HG03159 (cell line): ENCODE measurements at regions not wholly inside any gene's neighbourhood (a gene's known extent, or its start where the extent isn't known, plus 50 kb on each side); places are given as distances from the start of the nearest gene placed in this dataset.

Source experiments
- ATAC-seq: cut with Tn5 transposase; IDR thresholded peaks from one replicate; pipeline ENCODE4 v1.9.1; 2021; ENCODE audit warnings: mild to moderate bottlenecking, moderate library complexity; ENCODE audit not compliant: unreplicated experiment

DNA sequence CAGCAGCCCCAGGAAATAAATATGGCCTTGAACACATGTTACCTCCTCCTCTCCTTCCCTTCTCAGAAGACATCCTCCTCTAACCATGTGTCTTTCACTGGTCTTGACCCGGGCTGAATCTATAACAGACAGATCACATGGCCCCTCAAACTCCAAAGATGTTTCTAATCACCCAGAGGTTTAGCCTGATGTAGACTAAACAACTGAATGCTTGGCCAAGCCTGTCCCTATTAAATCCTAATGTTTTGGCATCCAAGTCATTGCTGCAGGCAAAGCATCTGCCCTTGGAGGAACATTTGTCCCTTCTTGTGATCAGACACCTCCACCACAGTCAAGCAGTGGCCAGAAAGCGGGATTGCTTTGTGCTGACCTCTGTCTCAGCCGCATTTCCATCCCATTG is 65.5 kb downstream of the ANKRD60 start:
- ATAC-seq: no peak

DNA sequence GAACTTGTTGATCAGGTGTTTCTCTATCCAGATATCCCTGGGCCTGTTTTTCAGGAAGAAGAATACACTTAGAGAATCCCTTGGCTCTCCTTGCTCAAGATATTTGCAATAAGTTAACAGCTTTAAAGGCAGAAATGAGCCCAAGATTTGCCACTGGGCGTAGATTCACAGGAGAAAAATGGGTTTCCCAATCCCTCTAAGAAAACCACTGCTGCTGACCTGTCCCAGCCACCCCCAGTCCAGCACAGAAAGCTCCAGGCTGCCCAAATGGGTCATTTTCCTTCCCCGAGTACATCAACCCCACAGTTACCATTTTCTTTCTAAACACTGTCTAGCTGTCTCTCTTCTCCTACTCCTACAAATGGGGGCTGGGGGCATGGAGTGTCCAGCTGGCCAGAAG is 67.3 kb downstream of the ANKRD60 start:
- no peak for ATAC-seq

DNA sequence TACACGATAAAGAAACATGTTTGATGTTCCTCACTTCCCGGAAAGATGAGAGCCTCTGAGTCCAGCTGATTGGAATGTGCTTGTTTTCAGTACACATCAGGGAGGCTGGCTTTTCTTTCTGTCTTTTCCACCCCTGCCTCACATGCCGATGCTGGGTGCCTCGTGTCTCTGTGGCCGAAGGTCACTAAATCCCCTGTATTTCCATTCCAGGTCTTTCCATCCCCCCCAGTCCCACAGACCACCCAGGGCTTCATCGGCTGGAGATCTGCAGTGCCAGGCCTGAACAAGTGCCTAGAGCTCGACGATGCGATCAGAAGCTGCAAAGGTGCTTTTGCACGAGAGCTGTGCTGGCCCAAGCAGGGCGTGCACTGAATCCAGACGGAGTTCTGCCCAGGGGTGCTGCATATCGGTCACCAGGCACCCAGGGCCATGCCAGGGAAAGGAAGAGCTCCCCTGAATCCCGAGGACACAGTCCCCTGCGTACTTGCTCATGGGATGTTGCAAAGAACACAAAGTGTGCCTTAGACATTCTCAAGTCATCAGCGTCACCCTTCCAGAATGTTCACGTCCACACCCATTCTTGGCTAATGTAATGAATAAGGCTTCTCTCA is 67.9 kb downstream of the ANKRD60 start:
- no peak for ATAC-seq

DNA sequence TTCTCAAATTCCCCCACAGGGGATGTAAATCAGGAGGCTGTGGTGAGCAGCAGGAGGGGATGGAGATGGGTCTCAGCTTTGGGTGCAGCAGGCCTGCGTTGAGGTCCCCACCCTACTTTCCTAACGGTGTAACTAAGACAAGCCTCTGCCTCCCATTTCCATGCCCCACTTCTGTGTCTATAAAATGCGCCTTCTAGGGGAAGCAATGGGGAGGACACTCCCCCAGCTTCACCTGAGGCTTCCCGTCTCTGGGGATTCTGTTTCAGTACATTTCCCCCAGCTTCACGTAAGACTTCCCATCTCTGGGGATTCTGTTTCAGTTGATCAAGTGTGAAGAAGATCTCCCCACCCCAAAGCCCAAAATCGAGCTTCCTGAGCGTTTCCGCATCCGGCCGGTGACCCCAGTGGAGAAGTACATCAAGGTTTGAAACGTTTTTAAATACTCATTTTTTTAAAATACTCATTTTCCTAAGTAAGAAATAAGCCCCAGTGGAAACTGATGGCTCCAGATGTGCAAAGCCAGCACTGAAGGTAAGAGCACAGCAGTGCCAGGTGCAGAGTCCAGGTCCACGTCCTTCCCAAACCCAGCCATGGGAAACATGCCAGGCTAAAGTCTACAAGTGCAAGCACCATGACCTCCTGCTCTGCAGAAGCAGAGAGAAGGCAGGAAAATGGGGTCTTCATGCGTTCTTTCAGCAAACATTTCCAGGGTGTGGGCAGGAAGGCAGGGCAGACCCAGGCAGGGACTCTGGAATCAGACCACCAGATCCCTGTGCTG is 73.1 kb downstream of the ANKRD60 start:
- no peak for ATAC-seq

DNA sequence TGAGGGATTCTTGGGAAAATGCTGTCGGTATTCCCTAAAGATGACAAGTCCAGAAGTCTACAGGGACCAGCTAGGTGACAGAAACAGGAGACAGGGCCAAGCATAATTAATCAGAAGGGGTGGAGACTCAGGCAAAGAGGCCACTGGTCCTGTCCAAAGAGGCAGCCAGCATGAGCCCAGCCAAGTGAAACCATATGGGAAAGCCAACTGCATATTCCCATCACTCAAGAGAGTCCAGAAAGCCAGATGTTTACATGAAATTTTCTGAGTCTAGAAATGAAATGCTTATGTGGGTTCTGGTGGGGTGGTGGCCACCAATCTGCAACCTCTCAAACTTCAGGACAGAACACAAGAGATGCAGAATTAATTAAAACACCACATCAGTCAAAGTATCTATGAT is 74.3 kb downstream of the ANKRD60 start:
- no peak for ATAC-seq

DNA sequence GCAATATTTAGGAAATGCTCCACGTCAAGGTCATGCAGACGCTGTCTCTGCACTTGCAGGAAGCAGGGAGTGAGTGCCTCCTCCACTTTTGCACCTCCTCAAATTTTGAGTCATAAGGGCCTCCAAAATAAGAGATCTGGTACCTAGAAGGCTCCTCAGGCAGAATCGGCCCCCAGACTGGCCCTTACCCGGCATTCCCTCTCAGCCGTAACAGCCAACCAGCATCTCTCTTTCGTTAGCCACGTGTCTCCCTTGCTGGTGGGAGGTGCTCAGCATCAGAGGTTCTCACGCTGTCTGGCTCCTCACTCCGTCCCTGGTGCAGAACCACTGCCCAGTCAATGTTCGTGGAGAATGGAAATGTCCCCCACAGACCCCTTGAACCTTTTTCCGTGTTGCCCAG is 75.3 kb downstream of the ANKRD60 start:
- ATAC-seq: no peak

DNA sequence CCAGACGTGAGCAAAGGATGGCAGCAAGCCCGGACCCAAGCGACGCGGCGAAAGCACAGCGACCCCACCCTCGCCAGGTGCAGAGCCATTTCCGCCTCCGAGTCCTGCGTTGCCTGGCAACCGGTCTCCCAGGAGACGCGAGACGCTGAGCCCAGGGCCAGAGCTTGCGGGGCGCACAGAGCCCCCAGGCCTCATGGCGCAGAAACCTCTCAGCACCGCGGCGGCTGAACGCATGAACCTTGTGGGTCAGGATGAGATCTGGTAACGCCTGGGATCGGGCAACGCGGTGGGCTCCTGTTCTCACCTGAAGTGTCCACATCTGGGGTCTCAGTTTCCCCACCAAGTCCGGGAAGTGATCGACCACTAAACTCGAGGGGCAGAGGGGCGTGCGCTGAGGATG is 77.7 kb downstream of the ANKRD60 start:
- no peak for ATAC-seq

DNA sequence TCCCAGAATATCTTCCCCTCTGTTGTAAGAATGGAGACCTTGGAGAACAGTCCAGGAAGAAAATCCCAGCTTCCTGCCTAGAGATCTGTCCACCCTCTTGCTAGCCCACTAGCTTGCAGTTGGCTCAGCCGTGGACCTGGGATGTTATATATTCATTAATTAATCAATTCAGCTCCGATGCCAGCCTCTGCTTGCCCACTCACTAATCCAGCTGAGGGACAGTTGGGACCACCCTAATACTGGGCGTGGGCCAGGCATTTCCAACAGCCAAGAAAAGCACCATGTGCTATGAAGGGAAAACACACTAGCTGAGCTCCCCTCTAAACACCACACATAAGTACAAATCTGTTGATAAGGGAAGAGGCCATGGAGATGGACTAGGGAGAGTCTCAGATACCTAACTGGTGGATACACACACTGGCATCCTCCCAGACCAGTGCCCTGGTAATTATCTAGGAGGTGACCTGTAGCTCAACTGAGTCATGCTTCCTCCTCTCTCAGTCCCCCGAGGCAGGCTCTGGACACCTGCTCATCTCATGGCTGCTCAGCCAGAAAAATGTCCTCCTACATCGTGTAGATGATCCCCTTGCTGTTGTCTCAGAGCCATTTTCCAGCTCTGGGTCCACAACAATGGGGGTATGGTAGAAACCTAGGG is 78.9 kb downstream of the ANKRD60 start:
- no peak for ATAC-seq

DNA sequence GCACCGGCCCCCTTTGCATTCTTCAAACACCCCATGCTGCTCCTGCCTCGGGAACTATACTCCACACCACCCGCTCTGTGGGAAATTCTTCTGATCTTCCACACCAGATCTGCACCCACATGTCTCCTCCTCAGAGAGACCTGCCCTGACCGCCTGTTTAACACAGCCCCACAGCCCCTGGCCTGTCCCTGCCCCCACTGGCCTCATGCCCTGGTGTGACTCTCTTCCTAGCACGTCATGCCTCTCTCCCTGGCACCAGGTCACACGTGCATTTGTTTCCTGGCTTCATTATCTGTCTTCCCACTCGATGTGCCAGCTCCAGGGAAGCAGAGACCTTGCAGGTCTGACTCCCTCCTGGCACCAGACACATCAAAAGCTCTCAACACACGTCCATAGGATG is 79.6 kb downstream of the ANKRD60 start:
- no peak for ATAC-seq

DNA sequence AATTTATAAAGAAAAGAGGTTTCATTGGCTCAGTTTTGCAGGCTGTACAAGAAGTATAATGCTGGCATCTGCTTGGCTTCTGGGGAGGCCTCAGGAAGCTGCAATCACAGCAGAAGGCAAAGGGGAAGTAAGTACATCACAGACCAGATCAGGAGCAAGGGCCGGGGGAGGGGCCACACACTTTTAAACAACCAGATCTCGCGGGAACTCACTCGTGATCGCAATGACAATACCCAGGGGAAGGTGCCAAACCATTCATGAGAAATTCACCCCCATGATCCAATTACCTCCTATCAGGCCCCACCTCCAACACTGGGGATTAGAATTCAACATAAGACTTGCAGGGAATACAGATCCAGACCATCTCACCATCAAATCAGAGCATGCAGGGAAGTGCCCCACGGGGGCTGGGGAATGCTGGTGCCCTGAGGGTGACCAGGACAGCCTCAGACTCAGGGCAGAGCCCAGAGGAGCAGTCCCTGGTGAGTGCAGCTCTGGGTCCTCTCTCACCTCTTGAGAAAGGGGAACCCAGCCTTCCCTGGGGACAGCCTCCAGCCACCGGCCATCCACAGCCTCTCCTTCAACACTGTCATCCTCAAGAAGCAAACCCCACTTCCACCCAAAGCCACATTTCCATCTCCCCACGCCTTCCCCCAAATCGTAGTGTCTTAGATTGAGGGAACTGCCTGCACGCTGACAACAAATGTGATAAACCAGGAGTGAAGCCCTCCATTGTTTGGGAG is 80.7 kb downstream of the ANKRD60 start:
- ATAC-seq: no peak

DNA sequence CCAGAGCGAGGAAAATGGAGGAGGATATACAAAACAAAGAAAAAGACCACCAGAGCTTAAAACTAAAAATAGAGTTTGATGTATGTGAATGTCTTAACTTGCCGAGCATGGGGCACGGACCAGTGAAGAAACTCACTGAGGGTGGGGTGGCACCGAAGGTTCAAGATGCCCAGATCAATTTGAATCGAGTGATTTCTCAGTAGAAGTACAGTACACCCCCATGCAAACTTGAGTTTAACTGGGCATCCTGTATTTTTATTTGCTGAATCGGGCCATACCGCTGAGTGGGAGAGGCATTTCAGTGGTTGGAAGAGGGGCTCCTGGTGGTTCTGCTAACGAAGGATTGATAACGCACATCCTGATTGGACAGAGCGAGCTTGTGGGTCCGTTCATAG is 81.7 kb downstream of the ANKRD60 start:
- ATAC-seq: no peak

DNA sequence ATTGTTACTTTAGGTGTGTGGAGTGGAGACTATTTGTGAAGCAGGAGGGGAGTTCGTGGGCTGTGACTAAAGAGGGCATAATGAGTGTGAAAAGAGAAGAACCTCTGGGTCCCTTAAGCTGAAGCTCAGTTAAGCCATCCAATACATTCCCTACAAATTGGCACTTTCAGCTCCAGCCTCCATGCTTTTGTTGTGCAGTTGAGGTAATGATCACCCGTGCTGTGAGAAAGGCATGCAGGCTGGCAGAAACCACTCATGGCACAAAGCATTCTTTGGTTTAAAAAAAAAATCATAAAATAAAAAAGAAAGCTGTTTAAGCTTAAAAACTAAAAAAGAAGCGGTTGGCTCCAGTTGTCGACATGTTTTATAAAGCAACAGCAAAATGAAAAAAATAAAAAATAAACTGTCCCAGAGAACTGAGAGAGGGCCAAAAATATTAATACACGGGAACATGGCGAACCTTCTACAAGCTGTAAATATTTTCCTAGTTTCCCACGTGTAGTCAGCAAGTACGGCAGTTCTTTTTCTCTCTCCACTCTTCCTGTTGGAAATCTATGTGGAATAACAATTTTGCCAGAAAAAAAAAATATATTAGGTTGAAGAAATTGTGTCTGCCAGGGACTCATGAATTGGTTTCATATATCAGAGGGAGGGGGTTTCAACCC is 82.2 kb downstream of the ANKRD60 start:
- no peak for ATAC-seq

DNA sequence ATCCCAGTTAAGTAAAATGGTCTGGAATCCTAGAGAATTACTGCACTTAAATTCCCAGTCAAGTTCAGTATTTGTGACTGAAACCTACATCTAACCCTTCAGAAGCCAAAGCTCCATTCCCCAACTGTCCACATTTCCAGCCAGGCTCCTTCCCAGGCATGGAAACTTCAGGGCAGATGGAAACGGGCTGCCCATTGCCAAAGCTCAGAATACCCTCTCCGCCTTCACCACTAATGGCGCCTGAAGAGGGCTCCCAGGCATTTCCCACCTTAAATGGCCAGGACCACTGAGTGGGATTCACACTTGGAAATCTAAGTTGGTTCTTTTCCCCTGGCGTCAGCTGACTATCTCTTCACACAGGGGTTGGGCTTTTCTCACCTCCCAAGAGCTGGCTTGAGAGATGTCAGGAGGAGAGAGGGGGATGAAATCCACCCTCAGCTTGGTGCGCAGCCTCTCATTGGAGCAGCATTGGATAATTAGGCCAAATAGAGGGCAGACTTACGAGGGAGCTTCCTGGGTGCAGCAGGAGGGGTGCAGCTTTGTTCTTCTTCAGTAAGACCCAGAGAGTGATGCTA is 82.9 kb downstream of the ANKRD60 start:
- no peak for ATAC-seq

DNA sequence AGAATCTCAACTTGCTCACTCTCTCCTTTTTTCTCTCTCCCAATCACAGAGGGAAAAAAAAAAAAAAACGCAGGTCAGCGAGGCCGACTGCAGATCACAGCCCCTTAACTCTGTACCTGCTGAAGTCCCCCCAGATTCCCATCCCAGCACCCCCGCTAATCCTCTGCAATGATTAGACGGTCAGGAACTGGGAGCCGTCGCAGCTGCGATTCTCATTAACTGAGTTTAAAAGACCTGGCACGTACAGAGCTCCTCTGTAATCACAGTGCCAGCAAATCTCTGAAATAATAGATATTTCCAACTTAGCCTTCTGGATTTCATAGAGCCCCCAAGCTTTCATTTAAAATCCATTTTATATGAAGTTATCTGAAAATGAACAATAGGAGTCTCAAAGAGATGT is 84.4 kb downstream of the ANKRD60 start:
- no peak for ATAC-seq

DNA sequence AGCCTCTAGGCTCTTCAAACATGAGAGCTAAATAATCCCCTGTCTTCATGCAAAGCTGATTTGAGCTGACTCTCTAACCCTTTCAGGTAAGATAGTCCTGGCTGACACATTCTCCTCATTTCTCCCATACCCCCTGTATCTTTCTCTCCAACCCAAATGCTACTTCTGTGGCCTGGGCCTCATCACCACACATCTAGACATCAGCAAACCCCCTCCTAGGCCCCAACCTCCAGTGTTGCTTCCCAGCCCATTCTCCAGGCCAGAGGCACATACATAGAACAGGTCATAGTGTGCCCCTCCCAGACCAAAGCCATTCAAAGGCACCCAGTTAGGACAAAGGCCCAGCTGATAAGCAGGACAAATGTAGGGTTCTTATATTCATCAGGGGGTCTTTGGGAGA is 84.9 kb downstream of the ANKRD60 start:
- ATAC-seq: no peak

DNA sequence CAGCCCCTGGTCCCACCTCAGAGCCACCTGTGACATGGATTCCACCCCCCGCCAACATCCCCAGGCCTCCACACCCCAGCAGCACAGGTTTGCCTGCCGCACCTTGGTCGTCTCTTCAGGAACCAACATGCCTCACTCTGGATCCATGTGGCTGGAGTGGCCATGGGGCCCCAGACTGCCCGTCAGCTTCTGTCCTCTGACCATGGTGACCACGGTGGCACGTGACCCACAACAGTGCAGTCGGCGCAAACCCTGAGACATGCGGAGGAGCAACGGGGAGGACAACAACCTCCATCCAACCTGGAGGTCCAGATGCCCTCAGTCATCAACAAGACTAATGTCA is 85.6 kb downstream of the ANKRD60 start:
- ATAC-seq: no peak

DNA sequence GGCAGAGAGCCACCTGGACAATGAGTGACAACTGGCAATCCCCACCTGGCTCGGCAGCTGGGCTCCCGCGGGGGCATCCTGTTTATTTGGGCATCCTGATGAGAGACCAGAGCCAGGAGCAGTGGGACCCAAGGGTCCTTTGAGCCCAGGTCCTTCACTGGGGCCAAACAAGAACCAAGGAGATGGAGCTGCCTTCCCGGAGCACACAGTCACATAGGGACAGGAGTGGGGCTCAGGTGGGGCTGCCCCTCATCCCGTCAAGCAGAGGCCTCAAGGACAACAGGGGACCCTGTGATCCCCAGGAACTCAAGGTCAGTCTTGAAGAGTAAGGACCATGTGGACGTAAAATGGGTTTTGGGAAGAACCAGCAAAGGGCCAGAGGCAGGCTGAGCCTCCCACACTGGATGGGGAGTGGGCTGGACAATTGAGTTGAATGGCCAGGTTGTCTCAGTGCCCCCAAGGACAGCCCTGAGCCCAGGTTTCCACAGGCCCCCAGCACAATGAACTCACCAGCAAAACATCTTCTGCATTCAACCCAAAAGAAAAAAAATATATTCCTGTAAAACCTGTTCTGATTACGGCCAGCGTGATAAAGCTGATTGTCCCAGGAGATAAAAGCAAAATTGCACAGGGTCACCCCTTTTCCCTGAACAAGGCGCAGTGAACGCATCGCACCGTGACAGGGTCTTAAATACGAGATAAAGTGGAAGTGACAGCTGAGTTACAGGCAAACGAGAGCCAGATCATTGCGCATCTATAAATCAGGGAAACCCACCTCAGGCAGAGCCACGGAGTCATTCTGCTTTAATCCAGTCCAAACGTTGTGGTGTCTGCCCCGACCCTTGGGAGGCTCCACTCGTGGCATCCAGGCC is 86.2 kb downstream of the ANKRD60 start:
- no peak for ATAC-seq

DNA sequence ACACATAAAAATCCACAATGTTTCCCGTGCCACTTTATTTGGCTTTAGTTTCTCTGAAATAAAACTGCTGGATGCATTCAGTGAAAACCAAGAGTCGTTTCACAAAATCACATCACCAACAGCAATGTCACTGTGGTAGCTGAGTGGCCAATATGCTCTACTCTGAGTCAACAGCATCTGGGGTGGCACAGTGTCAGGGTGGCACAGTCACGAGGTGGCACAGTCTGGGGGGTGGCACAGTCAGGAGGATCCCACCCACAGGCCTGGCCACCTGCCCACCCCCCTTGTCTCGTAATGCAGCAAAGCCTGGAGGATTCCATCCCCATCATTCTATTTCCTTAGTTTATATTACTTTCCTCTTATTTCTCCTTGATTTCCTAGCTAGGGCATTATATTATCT is 87.0 kb downstream of the ANKRD60 start:
- no peak for ATAC-seq

DNA sequence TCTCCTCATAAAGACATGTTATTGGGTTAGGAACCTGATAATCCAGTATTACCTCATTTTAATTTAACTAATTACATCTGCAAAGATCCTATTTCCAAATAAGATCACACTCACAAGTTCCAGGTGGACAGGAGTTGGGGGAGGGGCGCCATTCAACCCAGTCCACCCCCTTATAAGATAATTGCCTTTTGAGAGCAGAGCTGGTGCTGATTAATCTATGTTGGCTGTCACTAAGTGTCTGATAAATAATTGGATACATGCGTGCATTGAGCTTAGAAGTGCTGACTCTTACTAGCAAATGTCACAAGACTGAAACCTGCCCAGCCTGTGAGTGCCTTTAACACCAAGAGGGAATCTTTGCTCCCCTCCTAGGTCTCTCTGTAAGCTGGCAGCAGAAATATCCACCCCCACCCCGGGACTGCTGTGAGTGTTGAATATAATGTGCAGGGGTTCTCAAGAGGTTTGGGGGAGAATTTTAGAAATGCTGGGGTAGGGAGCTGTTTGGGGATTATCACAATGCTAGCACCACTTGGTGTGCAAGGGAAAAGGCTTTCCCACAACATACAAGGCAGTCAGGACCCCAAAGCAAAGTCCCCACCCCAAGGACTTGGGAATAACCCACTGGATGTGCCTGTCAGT is 87.5 kb downstream of the ANKRD60 start:
- no peak for ATAC-seq
